HFFc6 (cell line): ENCODE measurements at regions not wholly inside any gene's neighbourhood (a gene's known extent, or its start where the extent isn't known, plus 50 kb on each side); places are given as distances from the start of the nearest gene placed in this dataset.

Experiments used
- DNase-seq: peaks from one replicate; pipeline ENCODE4 v3.0.0-alpha.2; 2018
- H3K27ac Mint-ChIP-seq: 2 replicates; pipeline ENCODE4 v1.8.0; 2020; ENCODE audit warnings: mild to moderate bottlenecking, mixed read lengths
- H3K27me3 Mint-ChIP-seq: 2 replicates; pipeline ENCODE4 v1.8.0; 2021; ENCODE audit warnings: mild to moderate bottlenecking, moderate library complexity, mixed read lengths; ENCODE audit not compliant: insufficient read depth
- H3K36me3 Mint-ChIP-seq: 2 replicates; pipeline ENCODE4 v1.8.0; 2021; ENCODE audit warnings: low read depth, mixed read lengths
- H3K4me1 Mint-ChIP-seq: 2 replicates; pipeline ENCODE4 v1.8.0; 2020; ENCODE audit warnings: low read depth, mixed read lengths
- H3K4me3 Mint-ChIP-seq: 2 replicates; pipeline ENCODE4 v1.8.0; 2020; ENCODE audit warnings: mild to moderate bottlenecking, moderate library complexity, mixed read lengths
- H3K9me3 Mint-ChIP-seq: 2 replicates; pipeline ENCODE4 v1.8.0; 2020; ENCODE audit warnings: mild to moderate bottlenecking, mixed read lengths
- CTCF ChIP-seq: fragments of 200-600 bp; sonication (generic); IDR thresholded peaks from 2 replicates; pipeline ENCODE4 v1.5.0; 2021; ENCODE audit warnings: antibody characterized with exemption, mild to moderate bottlenecking

- H3K27ac Mint-ChIP-seq: no peak overlapping the region
- peaks cover 29% of the 10 kb centered on the region for H3K36me3 Mint-ChIP-seq
- H3K27me3 Mint-ChIP-seq: no peaks in the 10 kb centered on the region
- H3K4me3 Mint-ChIP-seq: no peak overlapping the region
- H3K9me3 Mint-ChIP-seq: no peaks in the 10 kb centered on the region
- H3K4me1 Mint-ChIP-seq: peaks cover 46% of the 10 kb centered on the region
- TF ChIP-seq CTCF: no peak
- no peak for DNase-seq
Observed at GRCh38 chr12:105428793-105429395, 98.4 kb downstream of the C12orf75 start.

- no peak for DNase-seq
- no peaks in the 10 kb centered on the region for H3K9me3 Mint-ChIP-seq
- H3K4me3 Mint-ChIP-seq: no peak overlapping the region
- peaks cover 46% of the 10 kb centered on the region for H3K4me1 Mint-ChIP-seq
- H3K27me3 Mint-ChIP-seq: no peaks in the 10 kb centered on the region
- no peak overlapping the region for H3K27ac Mint-ChIP-seq
- no peak for TF ChIP-seq CTCF
- peaks cover 23% of the 10 kb centered on the region for H3K36me3 Mint-ChIP-seq
Observed at GRCh38 chr12:105429511-105429910, 99.0 kb downstream of the C12orf75 start.

- H3K9me3 Mint-ChIP-seq: no peaks in the 10 kb centered on the region
- H3K4me1 Mint-ChIP-seq: peaks cover 58% of the 10 kb centered on the region
- no peak overlapping the region for H3K4me3 Mint-ChIP-seq
- H3K36me3 Mint-ChIP-seq: peaks cover 30% of the 10 kb centered on the region
- H3K27ac Mint-ChIP-seq: no peak overlapping the region; the same call in 1 of the 2 replicates
- no peak for DNase-seq
- no peak for TF ChIP-seq CTCF
- no peaks in the 10 kb centered on the region; the same call in 1 of the 2 replicates for H3K27me3 Mint-ChIP-seq
Observed at GRCh38 chr12:105431537-105432100, 101.1 kb downstream of the C12orf75 start.

- peak overlapping the region; percentile 5; the same call in 1 of the 2 replicates for H3K4me3 Mint-ChIP-seq
- H3K9me3 Mint-ChIP-seq: no peaks in the 10 kb centered on the region
- peaks cover 29% of the 10 kb centered on the region for H3K36me3 Mint-ChIP-seq
- no peak for TF ChIP-seq CTCF
- no peaks in the 10 kb centered on the region; the same call in 1 of the 2 replicates for H3K27me3 Mint-ChIP-seq
- peak; percentile 77 for DNase-seq
- H3K4me1 Mint-ChIP-seq: peaks cover 41% of the 10 kb centered on the region
- peak overlapping the region; percentile 1; the same call in 1 of the 2 replicates for H3K27ac Mint-ChIP-seq
Observed at GRCh38 chr12:105433804-105434203, 103.3 kb downstream of the C12orf75 start.

GRCh38 chr12:105436636-105437035, 106.1 kb downstream of the C12orf75 start:
- peaks cover 45% of the 10 kb centered on the region for H3K36me3 Mint-ChIP-seq
- H3K9me3 Mint-ChIP-seq: peaks cover 15% of the 10 kb centered on the region
- peaks cover 49% of the 10 kb centered on the region for H3K4me1 Mint-ChIP-seq
- H3K27me3 Mint-ChIP-seq: no peaks in the 10 kb centered on the region; the same call in 1 of the 2 replicates
- TF ChIP-seq CTCF: no peak
- no peak overlapping the region for H3K4me3 Mint-ChIP-seq
- no peak for DNase-seq
- H3K27ac Mint-ChIP-seq: no peak overlapping the region
